Neutrophil (primary cell): ENCODE measurements at regions not wholly inside any gene's neighbourhood (a gene's known extent, or its start where the extent isn't known, plus 50 kb on each side); places are given as distances from the start of the nearest gene placed in this dataset.

Source experiments
- H3K27ac ChIP-seq: fragments of 200-600 bp; sonication (generic); 2 replicates; pipeline ENCODE4 v1.5.1; 2016; ENCODE audit warnings: mild to moderate bottlenecking, moderate library complexity
- H3K27me3 ChIP-seq: fragments of 200-600 bp; sonication (generic); 2 replicates; pipeline ENCODE4 v1.6.0; 2016; ENCODE audit warnings: mild to moderate bottlenecking
- H3K36me3 ChIP-seq: fragments of 200-600 bp; sonication (generic); 2 replicates; pipeline ENCODE4 v1.5.1; 2017
- H3K4me1 ChIP-seq, 2 experiments: fragments of 200-600 bp in 1 of 2; sonication (generic) in 1 of 2; 1 replicate in 1 of 2; 2 replicates in 1 of 2; pipeline versions ENCODE4 v1.5.1 to v1.6.1; 2013 to 2016; ENCODE audit warnings: low read depth in 1 of 2, low read length in 1 of 2, mild to moderate bottlenecking in 1 of 2, moderate library complexity in 1 of 2; ENCODE audit not compliant: control insufficient read depth in 1 of 2, insufficient read depth in 1 of 2
- H3K4me3 ChIP-seq, 2 experiments: fragments of 200-600 bp in 1 of 2; sonication (generic) in 1 of 2; 1 replicate in 1 of 2; 2 replicates in 1 of 2; pipeline ENCODE4 v1.5.1; 2013 to 2016; ENCODE audit warnings: low read depth in 1 of 2, low read length in 1 of 2, mild to moderate bottlenecking in 1 of 2, moderate library complexity in 1 of 2
- H3K9me3 ChIP-seq: fragments of 200-600 bp; sonication (generic); 2 replicates; pipeline ENCODE4 v1.5.1; 2016
- CTCF ChIP-seq: fragments of 200-600 bp; sonication (generic); IDR thresholded peaks from 2 replicates; pipeline ENCODE4 v1.5.1; 2016; ENCODE audit warnings: antibody characterized with exemption

GRCh38 chr4:81923140-81923539, 450.7 kb downstream of the HNRNPD start:
- H3K4me1 ChIP-seq = no peaks in the 10 kb centered on the region
- H3K27ac ChIP-seq = no peak overlapping the region
- TF ChIP-seq CTCF = no peak
- H3K36me3 ChIP-seq = no peaks in the 10 kb centered on the region
- no peaks in the 10 kb centered on the region for H3K9me3 ChIP-seq
- H3K27me3 ChIP-seq = no peaks in the 10 kb centered on the region
- no peak overlapping the region for H3K4me3 ChIP-seq

DNA sequence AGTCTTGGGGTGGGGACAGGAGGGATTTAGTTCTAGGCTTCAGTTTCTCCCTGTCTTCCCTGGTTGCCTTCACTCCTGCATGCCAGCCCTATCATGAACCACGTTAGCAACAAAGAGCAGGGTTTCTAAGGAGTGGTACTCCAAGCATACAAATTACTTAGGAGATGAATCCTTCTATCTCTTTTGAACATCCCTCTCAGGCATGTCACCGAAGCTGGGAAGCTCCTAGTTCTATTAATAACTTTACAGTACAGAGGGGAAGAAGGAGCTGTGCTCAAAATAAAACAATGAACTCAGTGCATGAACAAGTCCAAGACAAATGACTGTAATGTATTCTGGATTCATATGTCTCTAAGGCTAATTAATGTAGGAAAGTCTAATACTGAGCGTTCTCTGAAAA, 450.6 kb upstream of the RASGEF1B start:
- H3K27ac ChIP-seq = no peak overlapping the region
- no peaks in the 10 kb centered on the region for H3K9me3 ChIP-seq
- no peak overlapping the region for H3K4me3 ChIP-seq
- H3K4me1 ChIP-seq = no peaks in the 10 kb centered on the region
- no peaks in the 10 kb centered on the region for H3K27me3 ChIP-seq
- no peak for TF ChIP-seq CTCF
- H3K36me3 ChIP-seq = no peaks in the 10 kb centered on the region

DNA sequence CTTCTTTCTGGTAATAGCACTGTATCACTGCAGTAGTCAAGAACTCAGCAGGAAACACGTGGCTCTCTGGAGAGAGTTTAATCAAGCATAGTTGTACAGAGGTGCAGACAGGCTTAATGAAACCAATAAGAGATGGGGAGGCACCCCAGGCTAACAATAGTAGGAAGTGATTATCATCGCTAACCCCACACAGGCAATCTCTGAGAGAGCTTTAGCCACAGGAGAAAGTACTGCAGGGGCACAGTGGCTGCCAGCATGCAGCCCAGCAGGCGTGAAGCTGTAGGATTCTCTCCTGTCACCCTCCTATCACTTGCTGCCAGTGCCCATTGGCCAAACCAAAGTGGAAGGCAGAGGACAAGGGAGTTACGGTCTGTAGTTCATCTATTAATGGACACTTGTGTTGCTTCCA, 450.0 kb upstream of the RASGEF1B start:
- no peaks in the 10 kb centered on the region for H3K27me3 ChIP-seq
- no peak overlapping the region for H3K4me3 ChIP-seq
- H3K36me3 ChIP-seq = no peaks in the 10 kb centered on the region
- no peak for TF ChIP-seq CTCF
- H3K9me3 ChIP-seq = no peaks in the 10 kb centered on the region
- H3K4me1 ChIP-seq = no peaks in the 10 kb centered on the region
- H3K27ac ChIP-seq = no peak overlapping the region

- TF ChIP-seq CTCF = no peak
- Histone ChIP-seq H3K9me3 (no peaks in the 10 kb centered on the region), H3K27me3 (no peaks in the 10 kb centered on the region), H3K4me1 (no peaks in the 10 kb centered on the region), H3K27ac (no peak overlapping the region), H3K36me3 (no peaks in the 10 kb centered on the region), H3K4me3 (no peak overlapping the region)
Observed at GRCh38 chr4:81919810-81920209, 448.1 kb upstream of the RASGEF1B start.

DNA sequence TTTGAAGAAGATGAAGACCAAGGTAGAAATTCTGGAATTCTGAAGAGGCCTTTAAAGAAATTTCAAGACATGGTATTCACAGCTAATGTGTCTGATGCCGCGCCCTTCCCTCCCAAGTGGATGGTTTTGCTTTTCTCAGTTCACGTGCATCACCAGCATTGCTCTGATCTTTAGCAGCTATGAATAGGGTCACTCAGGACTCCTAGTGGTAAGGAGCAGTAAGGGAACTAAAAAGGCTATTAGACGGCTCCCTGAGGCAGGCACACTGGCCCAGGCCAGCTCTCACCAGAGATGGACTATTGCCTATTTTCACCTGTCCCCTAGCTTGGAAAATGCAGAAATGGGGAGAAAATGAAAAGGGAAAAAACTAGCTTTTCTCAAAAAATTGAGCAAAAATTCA, 447.5 kb upstream of the RASGEF1B start:
- no peak for TF ChIP-seq CTCF
- no peak overlapping the region for H3K27ac ChIP-seq
- H3K9me3 ChIP-seq = no peaks in the 10 kb centered on the region
- peaks cover 6% of the 10 kb centered on the region for H3K27me3 ChIP-seq
- H3K4me1 ChIP-seq = no peaks in the 10 kb centered on the region
- H3K36me3 ChIP-seq = no peaks in the 10 kb centered on the region
- H3K4me3 ChIP-seq = no peak overlapping the region

DNA sequence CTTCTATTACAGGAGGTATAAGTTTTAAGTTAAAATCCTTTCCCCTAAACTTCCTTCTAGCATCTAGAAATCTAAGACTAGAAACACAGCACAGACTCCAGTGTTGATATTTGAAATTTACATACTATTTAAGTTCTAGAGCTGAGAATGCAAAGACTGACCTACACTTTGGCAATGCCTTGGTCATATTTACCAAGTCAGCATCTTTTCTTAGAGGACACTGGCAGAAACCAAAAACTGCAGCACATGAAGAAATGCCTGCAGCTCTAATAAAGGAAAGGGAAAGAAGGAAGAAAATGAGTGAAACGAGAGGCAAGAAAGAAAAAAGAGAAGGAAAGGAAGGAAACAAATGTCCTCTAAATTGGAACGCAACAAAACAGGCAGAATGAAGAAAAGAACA, 443.7 kb upstream of the RASGEF1B start:
- Histone ChIP-seq H3K9me3 (no peaks in the 10 kb centered on the region), H3K4me1 (no peaks in the 10 kb centered on the region), H3K4me3 (no peak overlapping the region), H3K27ac (no peak overlapping the region), H3K27me3 (peaks cover 6% of the 10 kb centered on the region), H3K36me3 (no peaks in the 10 kb centered on the region)
- no peak for TF ChIP-seq CTCF
